Kidney epithelial cell (primary cell): ENCODE measurements at regions not wholly inside any gene's neighbourhood (a gene's known extent, or its start where the extent isn't known, plus 50 kb on each side); places are given as distances from the start of the nearest gene placed in this dataset.

ENCODE experiments used
- DNase-seq: peaks from one replicate; pipeline ENCODE4 v3.0.0-alpha.2; 2010; ENCODE audit warnings: low read depth
- H3K27me3 ChIP-seq: 2 replicates; pipeline ENCODE4 v1.6.0; 2011; ENCODE audit warnings: low read length; ENCODE audit not compliant: control insufficient read depth, insufficient read depth
- H3K36me3 ChIP-seq: 2 replicates; pipeline ENCODE4 v1.5.1; 2011; ENCODE audit warnings: low read length; ENCODE audit not compliant: control insufficient read depth, insufficient read depth
- H3K4me3 ChIP-seq: 2 replicates; pipeline ENCODE4 v1.5.1; 2011; ENCODE audit warnings: low read depth, mild to moderate bottlenecking, control low read depth, low read length
- TF ChIP-seq, protein P1 (sequence below): IDR thresholded peaks from 2 replicates; pipeline ENCODE4 v1.5.1; 2011; ENCODE audit warnings: mild to moderate bottlenecking, moderate library complexity, low read length, control low read depth, inconsistent platforms; ENCODE audit not compliant: insufficient read depth, poor library complexity, severe bottlenecking

DNA sequence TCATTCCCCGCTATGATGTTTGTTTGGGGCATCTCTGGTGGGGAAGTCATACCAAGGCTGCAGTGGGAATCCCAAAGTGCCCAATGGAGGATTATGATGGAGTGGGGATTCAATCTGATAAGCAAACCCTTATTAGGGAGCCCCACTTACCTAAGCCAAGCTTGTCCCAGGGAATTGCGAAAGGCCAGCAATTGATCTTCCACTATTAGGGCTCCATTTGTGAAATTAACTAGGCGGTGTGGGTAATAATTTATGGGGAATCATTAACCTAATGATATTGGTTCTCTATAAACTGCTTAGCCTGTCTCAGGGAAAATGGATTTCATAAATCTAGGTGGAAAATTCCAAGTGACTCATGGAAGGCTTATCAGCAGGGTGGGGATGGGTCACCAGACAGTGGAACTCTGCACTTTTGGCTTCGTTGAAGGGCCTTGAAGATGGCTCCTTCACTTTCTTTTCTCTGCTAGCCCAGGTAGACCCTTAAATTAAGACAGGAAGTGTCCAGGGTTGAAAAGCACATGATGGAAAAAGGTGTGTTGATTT, 113.0 kb upstream of the WSCD2 start:
- TF ChIP-seq, protein P1, sequence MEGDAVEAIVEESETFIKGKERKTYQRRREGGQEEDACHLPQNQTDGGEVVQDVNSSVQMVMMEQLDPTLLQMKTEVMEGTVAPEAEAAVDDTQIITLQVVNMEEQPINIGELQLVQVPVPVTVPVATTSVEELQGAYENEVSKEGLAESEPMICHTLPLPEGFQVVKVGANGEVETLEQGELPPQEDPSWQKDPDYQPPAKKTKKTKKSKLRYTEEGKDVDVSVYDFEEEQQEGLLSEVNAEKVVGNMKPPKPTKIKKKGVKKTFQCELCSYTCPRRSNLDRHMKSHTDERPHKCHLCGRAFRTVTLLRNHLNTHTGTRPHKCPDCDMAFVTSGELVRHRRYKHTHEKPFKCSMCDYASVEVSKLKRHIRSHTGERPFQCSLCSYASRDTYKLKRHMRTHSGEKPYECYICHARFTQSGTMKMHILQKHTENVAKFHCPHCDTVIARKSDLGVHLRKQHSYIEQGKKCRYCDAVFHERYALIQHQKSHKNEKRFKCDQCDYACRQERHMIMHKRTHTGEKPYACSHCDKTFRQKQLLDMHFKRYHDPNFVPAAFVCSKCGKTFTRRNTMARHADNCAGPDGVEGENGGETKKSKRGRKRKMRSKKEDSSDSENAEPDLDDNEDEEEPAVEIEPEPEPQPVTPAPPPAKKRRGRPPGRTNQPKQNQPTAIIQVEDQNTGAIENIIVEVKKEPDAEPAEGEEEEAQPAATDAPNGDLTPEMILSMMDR, result no peak
- no peak for DNase-seq
- Histone ChIP-seq H3K4me3 (no peak overlapping the region), H3K36me3 (no peaks in the 10 kb centered on the region), H3K27me3 (no peaks in the 10 kb centered on the region)

DNA sequence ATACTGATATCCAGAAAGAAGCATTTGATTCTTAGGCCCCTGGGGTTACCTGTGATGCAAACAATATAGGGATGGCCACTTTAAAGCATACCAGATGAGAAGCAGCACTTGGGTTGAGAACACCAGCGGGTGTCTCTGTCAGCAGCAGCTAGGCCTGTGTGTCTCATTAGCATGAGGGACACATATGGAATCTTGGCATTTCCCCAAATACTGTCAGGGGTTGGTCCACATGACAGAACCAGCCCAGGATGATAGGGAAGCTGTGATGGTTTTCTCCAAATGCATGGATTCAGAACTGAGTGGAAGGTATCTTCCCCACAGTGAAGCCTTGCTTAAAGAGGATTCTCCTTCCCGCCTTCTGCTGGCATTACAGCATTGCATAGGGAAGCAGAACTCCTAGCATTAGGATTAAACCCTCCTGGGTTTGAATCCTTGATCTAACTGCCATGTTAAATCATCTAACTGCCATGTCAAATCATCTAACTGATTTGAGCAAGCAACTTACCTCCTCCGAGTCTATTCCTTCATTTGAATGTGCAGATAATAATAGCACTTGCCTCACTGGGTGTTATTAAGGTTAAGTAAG, 111.5 kb upstream of the WSCD2 start:
- no peak for DNase-seq
- no peaks in the 10 kb centered on the region for H3K27me3 ChIP-seq
- TF ChIP-seq, protein P1, result no peak

DNA sequence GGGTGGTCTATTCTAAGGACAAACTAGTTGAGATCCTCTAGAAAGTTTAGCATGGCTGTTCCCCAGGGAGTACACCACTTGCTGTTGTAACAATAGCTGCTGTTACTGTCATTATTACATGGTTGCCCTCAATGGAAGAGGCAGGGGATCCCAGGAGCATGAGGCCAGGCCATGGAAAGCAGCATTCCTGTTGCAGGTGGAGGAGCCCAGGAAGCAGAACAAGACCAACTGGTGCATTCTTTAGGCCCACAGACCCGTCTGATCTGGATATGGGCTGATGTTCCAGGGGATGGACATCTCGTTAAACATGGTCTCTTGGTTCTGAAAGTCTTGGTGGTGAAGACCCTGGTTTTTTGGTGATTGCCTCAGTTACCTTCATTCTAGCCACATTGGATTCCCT, 109.2 kb upstream of the WSCD2 start:
- H3K4me3 ChIP-seq, result no peak overlapping the region
- no peaks in the 10 kb centered on the region for H3K27me3 ChIP-seq
- no peak for DNase-seq
- TF ChIP-seq, protein P1, result no peak
- H3K36me3 ChIP-seq, result no peaks in the 10 kb centered on the region

More for the DNA sequence above, 111.5 kb upstream of the WSCD2 start:
- Histone ChIP-seq H3K4me3 (no peak overlapping the region), H3K36me3 (no peaks in the 10 kb centered on the region)

DNA sequence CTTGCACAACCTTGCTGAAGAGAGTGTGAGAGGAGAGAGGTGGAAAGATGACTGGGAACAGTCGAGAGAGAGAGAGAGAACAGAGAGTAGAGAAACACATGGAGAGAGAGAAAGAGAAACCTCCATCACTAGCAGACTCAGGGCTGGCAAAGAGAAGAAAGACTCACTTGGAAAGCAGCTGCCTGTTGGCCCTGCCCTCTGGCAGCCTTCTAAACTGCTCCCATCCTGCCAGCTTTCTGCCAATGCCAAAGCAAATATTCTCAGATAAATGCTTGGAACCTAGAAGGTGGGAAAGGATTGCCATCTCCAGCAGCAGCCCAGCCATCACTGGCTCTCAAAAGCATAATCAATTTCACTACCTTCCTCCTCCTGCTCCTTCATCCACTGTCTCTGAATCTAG, 107.9 kb upstream of the WSCD2 start:
- DNase-seq, result no peak
- no peaks in the 10 kb centered on the region for H3K27me3 ChIP-seq
- no peaks in the 10 kb centered on the region for H3K36me3 ChIP-seq
- TF ChIP-seq, protein P1, result no peak
- H3K4me3 ChIP-seq, result no peak overlapping the region

DNA sequence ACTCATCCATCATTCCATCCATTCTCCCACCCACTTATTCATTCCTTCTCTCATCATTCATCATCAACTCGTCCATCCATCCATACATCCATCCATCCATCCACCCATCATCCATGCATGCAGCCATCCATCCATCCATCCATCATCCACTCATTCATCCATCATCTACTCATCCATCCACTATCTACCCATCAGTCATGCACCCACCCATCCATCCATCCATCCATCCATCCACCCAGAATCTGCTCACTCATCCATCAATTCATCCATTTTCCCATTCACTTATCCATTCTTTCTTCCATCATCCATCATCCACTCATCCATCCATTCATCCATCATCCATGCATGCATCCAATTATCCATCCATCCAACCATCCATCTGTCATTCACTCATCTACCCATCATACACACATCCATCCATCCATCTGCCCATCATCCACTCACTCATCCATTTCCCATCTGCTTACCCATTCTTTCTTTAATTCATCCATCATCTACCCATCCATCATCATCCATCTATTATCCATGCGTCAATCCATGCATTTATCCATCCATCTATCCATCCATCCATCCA, 107.1 kb upstream of the WSCD2 start:
- Histone ChIP-seq H3K4me3 (no peak overlapping the region), H3K36me3 (no peaks in the 10 kb centered on the region), H3K27me3 (no peaks in the 10 kb centered on the region)
- DNase-seq, result no peak
- TF ChIP-seq, protein P1, result no peak
